ENCODE measurements at regions not wholly inside any gene's neighbourhood (a gene's known extent, or its start where the extent isn't known, plus 50 kb on each side); places are given as distances from the start of the nearest gene placed in this dataset.
"Not testable (repeated sequence)": the region's sequence is repeated elsewhere in the genome, so short reads cannot be mapped to it uniquely, and the experiment has no call there.

GRCh38 chr2:87075054-87075790 is 53.6 kb upstream of the PLGLB1 start:
- DNase-seq (ENCODE audit: low spot score) = peak; percentile 6

DNA sequence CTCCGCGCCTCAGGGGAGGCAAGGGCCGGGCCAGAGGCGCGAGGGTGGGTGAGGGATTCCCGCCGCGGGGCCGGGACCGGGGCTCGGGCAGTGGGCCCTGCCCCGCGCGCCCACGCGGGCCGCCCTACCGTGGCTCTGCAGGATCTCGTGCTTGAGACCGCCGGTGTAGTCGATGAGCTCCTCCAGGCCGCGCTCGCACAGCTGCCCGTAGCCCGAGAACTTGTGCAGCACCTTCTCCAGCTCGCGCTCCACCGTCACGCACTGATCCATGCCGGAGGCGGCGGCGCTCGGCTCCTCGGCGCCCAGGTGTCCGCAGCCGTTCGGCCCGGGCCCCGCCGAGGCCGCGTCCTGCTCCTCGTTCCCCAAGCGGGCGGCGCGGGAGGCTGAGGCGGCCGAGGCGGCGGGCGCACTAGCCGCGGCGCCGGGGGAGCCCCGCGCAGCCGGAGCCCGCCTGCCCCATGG is 54.2 kb upstream of the PLGLB1 start:
- peak; percentile 39 for DNase-seq (ENCODE audit: low spot score)

GRCh38 chr2:87076253-87077123 is 54.8 kb upstream of the PLGLB1 start:
- peak; percentile 88 for DNase-seq (ENCODE audit: low spot score)

GRCh38 chr2:87077124-87077446 is 55.4 kb upstream of the PLGLB1 start:
- DNase-seq (ENCODE audit: low spot score) = not testable (repeated sequence)

DNA sequence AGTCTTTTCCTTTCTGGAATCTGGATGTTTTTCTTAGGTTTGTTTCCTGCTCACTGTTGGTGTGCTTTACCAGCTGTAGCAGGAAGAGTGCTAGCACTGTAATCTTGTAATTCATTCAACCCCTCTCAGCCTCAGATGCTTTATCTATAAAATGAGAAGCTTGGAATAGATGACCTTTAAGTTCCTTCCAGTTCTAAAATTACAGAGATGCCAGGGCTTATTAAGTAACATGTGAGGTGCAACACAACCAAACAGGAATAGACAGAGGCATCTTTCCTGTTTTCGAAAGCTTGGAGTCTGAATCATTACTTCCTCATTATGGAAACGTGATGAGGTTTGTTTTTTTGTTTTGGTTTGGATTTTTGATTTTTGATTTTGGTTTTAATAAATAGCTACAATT is 60.1 kb upstream of the PLGLB1 start:
- DNase-seq (ENCODE audit: low spot score) = not testable (repeated sequence)

DNA sequence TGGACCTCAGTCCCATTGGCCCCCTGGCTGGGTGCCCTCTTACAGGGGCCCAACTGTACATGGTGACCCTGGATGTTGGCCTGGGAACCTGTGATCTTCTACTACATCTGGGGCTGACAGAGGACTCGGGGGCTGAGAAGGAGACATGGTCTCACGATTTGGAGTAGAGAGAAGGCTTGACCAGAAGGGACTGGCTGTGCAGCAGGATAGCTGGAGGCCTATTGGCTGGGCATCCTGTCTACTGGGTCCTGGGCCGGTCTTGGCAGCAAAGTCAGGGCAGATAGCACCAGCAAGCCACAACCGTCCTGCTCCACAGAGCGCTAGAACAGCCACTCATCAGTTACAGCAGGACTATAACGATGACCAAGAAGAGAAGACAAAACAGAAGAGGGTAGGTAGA is 66.4 kb upstream of the PLGLB1 start:
- not testable (repeated sequence) for DNase-seq (ENCODE audit: low spot score)

- not testable (repeated sequence) for DNase-seq (ENCODE audit: low spot score)
These were observed 67.8 kb upstream of the PLGLB1 start for GRCh38 chr2:87089401-87089800.

DNA sequence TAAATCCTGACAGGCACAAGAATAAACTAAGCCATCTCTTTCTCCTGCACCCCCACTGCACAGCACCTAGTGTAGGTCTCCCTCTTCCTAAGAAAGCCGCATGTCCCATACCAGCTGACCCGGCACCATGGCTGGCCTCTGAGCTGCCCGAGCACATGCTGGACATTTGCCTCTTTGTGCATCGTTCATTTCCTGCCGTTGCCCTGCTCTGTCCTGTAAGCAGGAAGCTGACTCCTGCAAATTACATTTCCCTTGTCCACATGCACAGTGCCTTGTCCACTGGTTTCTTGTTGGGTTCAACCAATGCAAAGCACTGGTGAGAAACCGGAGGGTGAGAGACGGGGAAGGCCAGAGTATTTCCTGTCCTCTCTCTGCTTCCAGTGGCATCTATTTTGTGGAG is 71.6 kb upstream of the PLGLB1 start:
- DNase-seq (ENCODE audit: low spot score) = not testable (repeated sequence)

DNA sequence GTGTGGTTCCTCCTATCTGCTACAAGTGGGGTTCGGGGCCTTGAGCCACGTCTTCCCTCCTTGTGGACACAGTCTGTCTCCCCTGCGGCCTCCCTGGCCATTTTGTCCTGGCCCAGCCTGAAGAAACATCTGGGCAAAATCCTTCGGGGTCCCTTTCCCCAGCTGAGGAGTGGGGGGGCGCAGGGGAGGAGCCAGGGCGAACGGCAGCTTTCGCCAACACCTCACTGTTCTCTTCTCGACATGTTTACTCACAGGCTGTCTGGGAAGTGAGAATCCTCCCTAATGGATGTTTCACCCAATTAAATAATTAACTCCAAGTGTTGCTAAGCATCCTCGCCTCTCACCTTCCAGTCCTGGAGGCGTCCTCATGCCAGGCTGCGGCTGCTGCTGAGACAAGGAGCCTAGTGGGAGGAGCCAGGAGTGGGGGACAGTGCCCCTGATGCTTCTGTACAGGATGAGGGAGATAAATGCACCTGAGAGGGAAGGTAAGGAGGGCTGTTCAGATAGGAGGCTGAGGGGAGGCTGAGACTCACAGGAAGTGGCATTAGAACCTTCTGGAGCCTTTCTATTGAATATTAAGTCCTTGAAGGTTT is 72.4 kb upstream of the PLGLB1 start:
- not testable (repeated sequence) for DNase-seq (ENCODE audit: low spot score)

DNA sequence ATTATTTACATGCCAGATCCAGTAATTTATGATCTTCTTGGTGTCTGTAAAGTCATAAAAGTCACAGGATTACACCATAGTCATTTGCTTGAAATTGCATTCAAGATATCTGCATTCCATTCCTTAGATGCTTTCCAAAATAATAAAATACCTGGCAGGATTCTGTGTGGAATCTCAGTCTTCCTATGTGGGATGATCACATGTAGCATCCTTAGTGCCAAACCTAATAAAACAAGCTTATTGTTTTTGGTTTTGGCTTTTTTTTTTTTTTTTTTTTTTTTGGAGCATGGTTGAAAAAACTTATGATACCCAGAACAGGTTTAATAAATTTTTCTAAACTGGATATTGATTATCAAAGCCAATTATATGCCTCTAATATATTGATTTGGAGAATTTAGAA is 74.2 kb upstream of the PLGLB1 start:
- not testable (repeated sequence) for DNase-seq (ENCODE audit: low spot score)

DNA sequence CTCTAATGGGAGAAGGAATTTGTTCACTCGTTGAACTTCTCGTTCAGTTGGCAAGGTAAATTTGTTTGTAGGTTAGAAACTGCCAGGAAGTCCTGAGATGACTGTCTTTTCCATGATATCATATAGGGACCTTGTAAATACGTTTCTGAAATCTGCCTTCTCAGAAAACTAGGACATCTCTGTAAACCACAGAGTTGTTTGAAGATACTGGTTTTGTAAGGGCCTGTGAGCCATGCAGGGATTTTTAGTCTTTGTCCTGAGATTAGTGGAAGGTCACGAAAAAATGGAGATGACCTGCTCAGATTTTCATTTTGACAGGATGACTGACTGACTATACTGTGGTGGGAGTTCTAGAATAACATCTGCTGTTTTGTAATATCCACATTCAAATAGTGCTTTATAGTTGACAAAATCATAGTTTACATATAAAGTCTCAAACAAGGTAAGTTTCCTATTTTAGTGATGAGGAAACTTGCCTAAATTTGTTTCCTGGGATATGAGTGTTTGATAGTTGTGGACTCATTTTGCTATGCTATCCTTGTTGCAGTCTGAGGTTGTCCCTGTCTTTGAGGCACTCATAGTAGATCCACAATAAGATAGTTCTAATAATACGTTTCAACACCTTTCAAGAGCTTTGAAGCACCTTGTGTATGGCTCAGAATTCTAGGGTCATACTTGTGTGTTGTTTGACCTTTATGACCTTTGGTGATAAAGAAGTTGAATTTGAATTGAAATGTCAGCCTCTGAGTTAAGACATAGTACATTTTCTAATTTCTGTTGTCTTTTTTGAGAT is 107.3 kb upstream of the PLGLB1 start:
- not testable (repeated sequence) for DNase-seq (ENCODE audit: low spot score)

- not testable (repeated sequence) for DNase-seq (ENCODE audit: low spot score)
These were observed 110.9 kb upstream of the PLGLB1 start for GRCh38 chr2:87132577-87132976.

- not testable (repeated sequence) for DNase-seq (ENCODE audit: low spot score)
These were observed 130.3 kb upstream of the PLGLB1 start for GRCh38 chr2:87151835-87152493.

DNA sequence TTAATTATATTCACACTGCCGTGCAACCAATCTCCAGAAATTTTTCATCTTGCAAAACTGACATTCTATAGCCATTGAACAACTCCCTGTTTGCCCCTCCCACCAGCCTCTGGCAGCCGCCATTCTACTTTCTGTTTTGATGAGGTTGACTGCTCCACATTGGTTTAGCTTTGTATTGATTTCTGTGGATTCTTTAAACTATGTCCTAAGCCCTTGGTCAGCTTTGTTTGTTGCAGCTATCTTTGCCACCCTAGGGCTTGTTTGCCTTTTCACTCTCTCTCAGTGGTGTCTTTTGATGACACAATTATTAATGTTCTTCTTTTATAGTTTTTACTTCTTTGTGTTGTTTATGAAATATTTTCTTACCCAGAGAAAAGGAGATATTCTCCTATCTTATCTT is 152.8 kb upstream of the PLGLB1 start:
- not testable (repeated sequence) for DNase-seq (ENCODE audit: low spot score)

DNA sequence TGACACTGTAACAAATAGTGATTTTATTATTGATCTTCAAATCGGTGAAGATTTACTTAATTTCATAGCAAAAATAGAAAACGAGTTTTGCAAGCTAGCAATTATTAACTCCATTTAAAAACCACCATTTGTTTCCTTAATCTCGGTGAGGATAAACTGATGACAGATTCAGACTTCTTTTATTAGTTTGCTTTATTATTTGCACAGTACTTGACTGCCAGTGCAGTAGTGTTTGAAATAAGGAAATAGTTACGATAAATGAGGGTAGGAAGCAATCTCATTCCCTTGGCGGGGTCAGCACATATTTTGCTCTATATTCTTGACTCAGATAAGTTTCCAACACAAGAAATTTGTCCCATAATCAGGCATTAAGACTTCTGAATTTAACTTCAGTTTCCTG is 161.7 kb upstream of the PLGLB1 start:
- not testable (repeated sequence) for DNase-seq (ENCODE audit: low spot score)

DNA sequence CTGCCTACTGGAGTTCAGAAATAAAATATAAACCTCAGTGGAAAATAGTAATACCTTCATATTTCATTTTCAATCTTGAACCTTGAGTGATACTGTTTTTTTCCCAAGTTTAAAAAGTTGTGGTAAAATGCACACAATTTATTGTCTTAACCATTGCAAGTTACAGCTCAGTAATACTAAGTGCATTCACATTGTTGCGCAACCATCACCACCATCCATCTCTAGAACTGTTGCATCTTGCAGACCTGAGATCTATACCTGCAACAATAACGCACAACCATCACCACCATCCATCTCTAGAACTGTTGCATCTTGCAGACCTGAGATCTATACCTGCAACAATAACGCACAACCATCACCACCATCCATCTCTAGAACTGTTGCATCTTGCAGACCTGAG is 162.6 kb upstream of the PLGLB1 start:
- DNase-seq (ENCODE audit: low spot score) = not testable (repeated sequence)

GRCh38 chr2:87189214-87189613 is 167.6 kb upstream of the PLGLB1 start:
- not testable (repeated sequence) for DNase-seq (ENCODE audit: low spot score)

GRCh38 chr2:87193336-87193735 is 171.7 kb upstream of the PLGLB1 start:
- DNase-seq (ENCODE audit: low spot score) = not testable (repeated sequence)

GRCh38 chr2:87194254-87194999 is 172.8 kb upstream of the PLGLB1 start:
- DNase-seq (ENCODE audit: low spot score) = not testable (repeated sequence)

GRCh38 chr2:87196720-87197388 is 175.2 kb upstream of the PLGLB1 start:
- not testable (repeated sequence) for DNase-seq (ENCODE audit: low spot score)
